ENCODE measurements at regions not wholly inside any gene's neighbourhood (a gene's known extent, or its start where the extent isn't known, plus 50 kb on each side); places are given as distances from the start of the nearest gene placed in this dataset.

GRCh38 chr4:176607807-176608206 lies 184.9 kb downstream of the VEGFC start:
- ChIA-PET CTCF (no interaction called here), POLR2A (no interaction called here)
- Histone ChIP-seq H3K36me3 (ENCODE audit: control insufficient read depth, insufficient read depth, low read length) (no peaks in the 10 kb centered on the region), H3K27ac (ENCODE audit: low read length) (no peak overlapping the region), H3K4me1 (ENCODE audit: control insufficient read depth, insufficient read depth, low read length) (no peaks in the 10 kb centered on the region), H3K27me3 (ENCODE audit: control insufficient read depth, insufficient read depth, low read length) (no peaks in the 10 kb centered on the region), H3K9me3 (ENCODE audit: control insufficient read depth, insufficient read depth, low read depth, low read length) (no peaks in the 10 kb centered on the region), H3K4me3 (ENCODE audit: low read depth in 2 of 2, low read length in 2 of 2) (no peak overlapping the region)
- TF ChIP-seq SIN3A (IDR thresholded peaks at IDR 0.05; ENCODE audit: borderline replicate concordance, insufficient read depth, low read depth, low read length) (no peak), POLR2AphosphoS5 (IDR thresholded peaks at IDR 0.05; ENCODE audit: low read depth, low read length) (no peak), TCF7L2 (IDR thresholded peaks at IDR 0.05; ENCODE audit: low read depth, low read length) (no peak)
- TF ChIP-seq, protein P1, sequence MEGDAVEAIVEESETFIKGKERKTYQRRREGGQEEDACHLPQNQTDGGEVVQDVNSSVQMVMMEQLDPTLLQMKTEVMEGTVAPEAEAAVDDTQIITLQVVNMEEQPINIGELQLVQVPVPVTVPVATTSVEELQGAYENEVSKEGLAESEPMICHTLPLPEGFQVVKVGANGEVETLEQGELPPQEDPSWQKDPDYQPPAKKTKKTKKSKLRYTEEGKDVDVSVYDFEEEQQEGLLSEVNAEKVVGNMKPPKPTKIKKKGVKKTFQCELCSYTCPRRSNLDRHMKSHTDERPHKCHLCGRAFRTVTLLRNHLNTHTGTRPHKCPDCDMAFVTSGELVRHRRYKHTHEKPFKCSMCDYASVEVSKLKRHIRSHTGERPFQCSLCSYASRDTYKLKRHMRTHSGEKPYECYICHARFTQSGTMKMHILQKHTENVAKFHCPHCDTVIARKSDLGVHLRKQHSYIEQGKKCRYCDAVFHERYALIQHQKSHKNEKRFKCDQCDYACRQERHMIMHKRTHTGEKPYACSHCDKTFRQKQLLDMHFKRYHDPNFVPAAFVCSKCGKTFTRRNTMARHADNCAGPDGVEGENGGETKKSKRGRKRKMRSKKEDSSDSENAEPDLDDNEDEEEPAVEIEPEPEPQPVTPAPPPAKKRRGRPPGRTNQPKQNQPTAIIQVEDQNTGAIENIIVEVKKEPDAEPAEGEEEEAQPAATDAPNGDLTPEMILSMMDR (IDR thresholded peaks at IDR 0.05), result no peak
- TF ChIP-seq, protein P2, sequence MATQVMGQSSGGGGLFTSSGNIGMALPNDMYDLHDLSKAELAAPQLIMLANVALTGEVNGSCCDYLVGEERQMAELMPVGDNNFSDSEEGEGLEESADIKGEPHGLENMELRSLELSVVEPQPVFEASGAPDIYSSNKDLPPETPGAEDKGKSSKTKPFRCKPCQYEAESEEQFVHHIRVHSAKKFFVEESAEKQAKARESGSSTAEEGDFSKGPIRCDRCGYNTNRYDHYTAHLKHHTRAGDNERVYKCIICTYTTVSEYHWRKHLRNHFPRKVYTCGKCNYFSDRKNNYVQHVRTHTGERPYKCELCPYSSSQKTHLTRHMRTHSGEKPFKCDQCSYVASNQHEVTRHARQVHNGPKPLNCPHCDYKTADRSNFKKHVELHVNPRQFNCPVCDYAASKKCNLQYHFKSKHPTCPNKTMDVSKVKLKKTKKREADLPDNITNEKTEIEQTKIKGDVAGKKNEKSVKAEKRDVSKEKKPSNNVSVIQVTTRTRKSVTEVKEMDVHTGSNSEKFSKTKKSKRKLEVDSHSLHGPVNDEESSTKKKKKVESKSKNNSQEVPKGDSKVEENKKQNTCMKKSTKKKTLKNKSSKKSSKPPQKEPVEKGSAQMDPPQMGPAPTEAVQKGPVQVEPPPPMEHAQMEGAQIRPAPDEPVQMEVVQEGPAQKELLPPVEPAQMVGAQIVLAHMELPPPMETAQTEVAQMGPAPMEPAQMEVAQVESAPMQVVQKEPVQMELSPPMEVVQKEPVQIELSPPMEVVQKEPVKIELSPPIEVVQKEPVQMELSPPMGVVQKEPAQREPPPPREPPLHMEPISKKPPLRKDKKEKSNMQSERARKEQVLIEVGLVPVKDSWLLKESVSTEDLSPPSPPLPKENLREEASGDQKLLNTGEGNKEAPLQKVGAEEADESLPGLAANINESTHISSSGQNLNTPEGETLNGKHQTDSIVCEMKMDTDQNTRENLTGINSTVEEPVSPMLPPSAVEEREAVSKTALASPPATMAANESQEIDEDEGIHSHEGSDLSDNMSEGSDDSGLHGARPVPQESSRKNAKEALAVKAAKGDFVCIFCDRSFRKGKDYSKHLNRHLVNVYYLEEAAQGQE (IDR thresholded peaks at IDR 0.05; ENCODE audit: insufficient read depth in 1 of 2, low read depth in 2 of 2, low read length in 1 of 2), result no peak
- DNase-seq (ENCODE audit: low read depth, low spot score) (no peak), ATAC-seq (no peak)
- in situ Hi-C loops (cut with HindIII; ENCODE audit: low pct_unique_long_range_greater_than_20kb, low sequenced_read_pairs) (no loop called here), intact Hi-C loops (cut with micrococcal nuclease; ENCODE audit: unreplicated experiment) (no loop called here)
- no TSS peak for BruUV-seq (replicated peaks)

DNA sequence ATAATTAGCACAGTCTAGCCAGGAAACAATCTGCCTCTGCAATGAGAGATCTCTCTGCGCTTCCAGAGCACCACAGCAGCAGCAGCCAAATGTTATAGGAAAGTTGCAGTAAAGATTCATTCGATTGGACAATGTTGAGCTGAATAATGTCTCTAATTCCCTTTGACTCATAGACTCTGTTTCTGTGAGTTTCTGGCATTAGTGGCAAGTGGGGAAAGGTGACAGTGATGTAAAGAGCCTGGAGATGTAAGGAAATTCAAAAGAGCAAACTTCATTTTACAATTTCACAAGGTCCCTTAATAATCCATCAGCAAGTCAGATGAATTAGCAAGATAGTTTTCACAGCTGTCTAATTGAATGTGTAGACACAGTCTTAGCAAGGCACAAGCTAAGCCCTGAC lies 184.4 kb downstream of the VEGFC start:
- BruUV-seq (replicated peaks), result no TSS peak
- intact Hi-C loops (cut with micrococcal nuclease; ENCODE audit: unreplicated experiment), result no loop called here
- no peak for DNase-seq (ENCODE audit: low read depth, low spot score)
- H3K27ac ChIP-seq (ENCODE audit: low read length), result no peak overlapping the region
- in situ Hi-C loops (cut with HindIII; ENCODE audit: low pct_unique_long_range_greater_than_20kb, low sequenced_read_pairs), result no loop called here
- POLR2A ChIA-PET, result no interaction called here
- H3K9me3 ChIP-seq (ENCODE audit: control insufficient read depth, insufficient read depth, low read depth, low read length), result no peaks in the 10 kb centered on the region
- CTCF ChIA-PET, result no interaction called here
- no peaks in the 10 kb centered on the region for H3K36me3 ChIP-seq (ENCODE audit: control insufficient read depth, insufficient read depth, low read length)
- ATAC-seq, result no peak
- H3K4me3 ChIP-seq (ENCODE audit: low read depth in 2 of 2, low read length in 2 of 2), result no peak overlapping the region
- TF ChIP-seq, protein P2 (IDR thresholded peaks at IDR 0.05; ENCODE audit: insufficient read depth in 1 of 2, low read depth in 2 of 2, low read length in 1 of 2), result no peak
- TF ChIP-seq SIN3A (IDR thresholded peaks at IDR 0.05; ENCODE audit: borderline replicate concordance, insufficient read depth, low read depth, low read length), result no peak
- TF ChIP-seq TCF7L2 (IDR thresholded peaks at IDR 0.05; ENCODE audit: low read depth, low read length), result no peak
- TF ChIP-seq, protein P1 (IDR thresholded peaks at IDR 0.05), result no peak
- TF ChIP-seq POLR2AphosphoS5 (IDR thresholded peaks at IDR 0.05; ENCODE audit: low read depth, low read length), result no peak
- no peaks in the 10 kb centered on the region for H3K27me3 ChIP-seq (ENCODE audit: control insufficient read depth, insufficient read depth, low read length)
- no peaks in the 10 kb centered on the region for H3K4me1 ChIP-seq (ENCODE audit: control insufficient read depth, insufficient read depth, low read length)

Data from Panc1 (cell line).